ENCODE measurements at regions not wholly inside any gene's neighbourhood (a gene's known extent, or its start where the extent isn't known, plus 50 kb on each side); places are given as distances from the start of the nearest gene placed in this dataset.

GRCh38 chr2:234286956-234287355 is 209.9 kb downstream of the ARL4C start:
- TF ChIP-seq CTCF (conservative IDR thresholded peaks at IDR 0.05; ENCODE audit: low read depth, low read length) (no peak), EZH2 (IDR thresholded peaks at IDR 0.05; ENCODE audit: borderline replicate concordance, low read depth, low read length, poor library complexity, severe bottlenecking) (no peak)
